GM21529 (cell line): ENCODE measurements at regions not wholly inside any gene's neighbourhood (a gene's known extent, or its start where the extent isn't known, plus 50 kb on each side); places are given as distances from the start of the nearest gene placed in this dataset.

Experiments
- ATAC-seq: cut with Tn5 transposase; IDR thresholded peaks from one replicate; pipeline ENCODE4 v1.9.1; 2021; ENCODE audit not compliant: unreplicated experiment

GRCh38 chr10:2284071-2284470 lies 546.7 kb upstream of the ADARB2 start:
- ATAC-seq = no peak

GRCh38 chr10:2282202-2282601 lies 544.9 kb upstream of the ADARB2 start:
- ATAC-seq = no peak

GRCh38 chr10:2280713-2281300 lies 543.5 kb upstream of the ADARB2 start:
- ATAC-seq = no peak

GRCh38 chr10:2279711-2280110 lies 542.4 kb upstream of the ADARB2 start:
- ATAC-seq = no peak

GRCh38 chr10:2278363-2278762 lies 541.0 kb upstream of the ADARB2 start:
- no peak for ATAC-seq

GRCh38 chr10:2263561-2263960 lies 526.2 kb upstream of the ADARB2 start:
- ATAC-seq = no peak

GRCh38 chr10:2262878-2263277 lies 525.6 kb upstream of the ADARB2 start:
- no peak for ATAC-seq

GRCh38 chr10:2262333-2262732 lies 525.0 kb upstream of the ADARB2 start:
- no peak for ATAC-seq

GRCh38 chr10:2256241-2256640 lies 518.9 kb upstream of the ADARB2 start:
- no peak for ATAC-seq

- no peak for ATAC-seq
Measured at GRCh38 chr10:2252096-2252495, 514.8 kb upstream of the ADARB2 start.

- ATAC-seq = no peak
Measured at GRCh38 chr10:2251631-2252030, 514.3 kb upstream of the ADARB2 start.

- no peak for ATAC-seq
Measured at GRCh38 chr10:2246747-2247146, 509.4 kb upstream of the ADARB2 start.

- ATAC-seq = no peak
Measured at GRCh38 chr10:2245580-2245979, 508.3 kb upstream of the ADARB2 start.

- no peak for ATAC-seq
Measured at GRCh38 chr10:2244471-2244870, 507.1 kb upstream of the ADARB2 start.

GRCh38 chr10:2236876-2237275 lies 499.6 kb upstream of the ADARB2 start:
- ATAC-seq = no peak

GRCh38 chr10:2232479-2232878 lies 495.2 kb upstream of the ADARB2 start:
- no peak for ATAC-seq

- ATAC-seq = no peak
Measured at GRCh38 chr10:2230478-2230877, 493.2 kb upstream of the ADARB2 start.

GRCh38 chr10:2228320-2228901 lies 491.1 kb upstream of the ADARB2 start:
- ATAC-seq = no peak

GRCh38 chr10:2225609-2226008 lies 488.3 kb upstream of the ADARB2 start:
- ATAC-seq = no peak

- ATAC-seq = no peak
Measured at GRCh38 chr10:2223548-2224320, 486.4 kb upstream of the ADARB2 start.

GRCh38 chr10:2222631-2223030 lies 485.3 kb upstream of the ADARB2 start:
- no peak for ATAC-seq

- no peak for ATAC-seq
Measured at GRCh38 chr10:2214805-2215204, 477.5 kb upstream of the ADARB2 start.
